Neural cell (in vitro differentiated cells): ENCODE measurements at regions not wholly inside any gene's neighbourhood (a gene's known extent, or its start where the extent isn't known, plus 50 kb on each side); places are given as distances from the start of the nearest gene placed in this dataset.

Experiments used
- H2AFZ ChIP-seq: fragments of 200-600, 300-800 bp; sonication (generic), shearing (Covaris generic); 2 replicates; pipeline ENCODE4 v1.6.0; 2014; ENCODE audit warnings: low read depth, mild to moderate bottlenecking, antibody characterized with exemption, low read length, moderate library complexity
- H3F3A ChIP-seq: fragments of 200-600 bp; shearing (Covaris generic); 2 replicates; pipeline ENCODE4 v1.6.1; 2016; ENCODE audit warnings: mild to moderate bottlenecking, moderate library complexity, mixed read lengths, antibody characterized with exemption, low read length; ENCODE audit not compliant: insufficient read depth, poor library complexity, severe bottlenecking
- H3K27ac ChIP-seq: fragments of 200-600, 300-800 bp; sonication (generic), shearing (Covaris generic); 2 replicates; pipeline ENCODE4 v1.5.1; 2014; ENCODE audit warnings: mild to moderate bottlenecking, low read length, moderate library complexity
- H3K27me3 ChIP-seq: fragments of 300-800, 200-600 bp; sonication (generic), shearing (Covaris generic); 2 replicates; pipeline ENCODE4 v1.6.0; 2014; ENCODE audit warnings: mild to moderate bottlenecking, low read depth, low read length, moderate library complexity; ENCODE audit not compliant: insufficient read depth
- H3K36me3 ChIP-seq: fragments of 300-800, 200-600 bp; sonication (generic), shearing (Covaris generic); 2 replicates; pipeline ENCODE4 v1.5.1; 2014; ENCODE audit warnings: mild to moderate bottlenecking, antibody characterized with exemption, low read length, moderate library complexity; ENCODE audit not compliant: insufficient read depth
- H3K4me2 ChIP-seq: fragments of 300-800, 200-600 bp; sonication (generic), shearing (Covaris generic); 2 replicates; pipeline ENCODE4 v1.6.0; 2014; ENCODE audit warnings: mild to moderate bottlenecking, low read length
- H3K4me3 ChIP-seq: fragments of 300-800, 200-600 bp; sonication (generic), shearing (Covaris generic); 2 replicates; pipeline ENCODE4 v1.5.1; 2014; ENCODE audit warnings: mild to moderate bottlenecking, low read length, moderate library complexity
- H3K79me2 ChIP-seq: fragments of 200-600 bp; shearing (Covaris generic); replicated peaks from 2 replicates; pipeline ENCODE4 v1.6.0; 2014; ENCODE audit warnings: mild to moderate bottlenecking, low read length, moderate library complexity; ENCODE audit not compliant: insufficient read depth
- H3K9ac ChIP-seq: fragments of 300-800, 200-600 bp; sonication (generic), shearing (Covaris generic); 2 replicates; pipeline ENCODE4 v1.6.1; 2016; ENCODE audit warnings: mild to moderate bottlenecking, low read length, mixed read lengths
- H3K9me2 ChIP-seq: fragments of 200-600 bp; shearing (Covaris generic); 2 replicates; pipeline ENCODE4 v1.6.1; 2016; ENCODE audit warnings: mild to moderate bottlenecking, low read length, mixed read lengths; ENCODE audit not compliant: insufficient read depth
- H3K9me3 ChIP-seq: fragments of 200-600, 300-800 bp; sonication (generic), shearing (Covaris generic); 2 replicates; pipeline ENCODE4 v1.6.1; 2016; ENCODE audit warnings: mild to moderate bottlenecking, mixed run types, low read length, moderate library complexity, mixed read lengths
- H4K20me1 ChIP-seq: fragments of 200-600 bp; shearing (Covaris generic); 2 replicates; pipeline ENCODE4 v1.6.1; 2016; ENCODE audit warnings: mild to moderate bottlenecking, mixed run types; ENCODE audit not compliant: insufficient read depth
- EP300 ChIP-seq: fragments of 450-650 bp; conservative IDR thresholded peaks from 2 replicates; pipeline ENCODE4 v1.6.1; 2014; ENCODE audit warnings: antibody characterized with exemption, mild to moderate bottlenecking, moderate library complexity; ENCODE audit not compliant: poor library complexity, severe bottlenecking
- EZH2 ChIP-seq: fragments of 200-600, 300-800 bp; shearing (Covaris generic), sonication (generic); IDR thresholded peaks from 2 replicates; pipeline ENCODE4 v1.6.1; 2014; ENCODE audit warnings: antibody characterized with exemption, low read length, borderline replicate concordance, mild to moderate bottlenecking; ENCODE audit not compliant: insufficient read depth, poor library complexity, severe bottlenecking
- MXI1 ChIP-seq: fragments of 450-650 bp; conservative IDR thresholded peaks from 2 replicates; pipeline ENCODE4 v1.6.1; 2014; ENCODE audit warnings: antibody characterized with exemption, mild to moderate bottlenecking; ENCODE audit not compliant: poor library complexity, severe bottlenecking
- POLR2AphosphoS5 ChIP-seq: IDR thresholded peaks from 2 replicates; pipeline ENCODE4 v1.6.1; 2012
- RAD21 ChIP-seq: fragments of 450-650 bp; conservative IDR thresholded peaks from 2 replicates; pipeline ENCODE4 v1.6.1; 2014; ENCODE audit warnings: antibody characterized with exemption, mild to moderate bottlenecking, moderate library complexity
- SMC3 ChIP-seq: fragments of 450-650 bp; conservative IDR thresholded peaks from 2 replicates; pipeline ENCODE4 v1.6.1; 2014; ENCODE audit warnings: antibody characterized with exemption, mild to moderate bottlenecking, moderate library complexity; ENCODE audit not compliant: poor library complexity
- TAF1 ChIP-seq: IDR thresholded peaks from 2 replicates; pipeline ENCODE4 v1.6.1; 2012; ENCODE audit warnings: low read depth
- TF ChIP-seq, protein P1 (sequence below): fragments of 450-650 bp; IDR thresholded peaks from 2 replicates; pipeline ENCODE4 v1.5.1; 2014; ENCODE audit warnings: antibody characterized with exemption, mild to moderate bottlenecking, moderate library complexity; ENCODE audit not compliant: poor library complexity, severe bottlenecking
- TF ChIP-seq, protein P2 (sequence below): IDR thresholded peaks from 2 replicates; pipeline ENCODE4 v1.6.1; 2012; ENCODE audit warnings: borderline replicate concordance

DNA sequence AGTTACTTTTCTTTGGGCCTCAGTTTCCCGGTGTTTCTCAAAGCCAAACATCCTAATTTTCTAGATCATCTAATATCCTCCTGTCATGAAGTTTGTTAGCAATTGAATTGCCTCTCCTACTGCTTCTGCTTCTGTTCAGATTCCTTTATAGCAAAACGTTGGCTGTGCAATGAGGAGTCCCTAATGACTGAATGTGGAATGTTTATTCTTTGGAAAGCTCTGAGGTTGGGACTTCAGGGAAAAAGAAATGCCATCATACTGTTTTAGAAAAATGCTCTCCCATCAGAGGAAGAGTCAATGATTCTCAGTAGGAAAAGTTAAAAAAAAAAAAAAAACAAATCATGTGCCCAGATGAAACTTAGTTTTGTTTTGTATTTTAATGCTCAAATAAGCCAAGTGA lies 268.7 kb upstream of the PAPPA start:
- Histone ChIP-seq H3K36me3 (no peaks in the 10 kb centered on the region), H2AFZ (no peak overlapping the region), H3K9me3 (no peaks in the 10 kb centered on the region), H3K9ac (no peak overlapping the region), H3F3A (no peaks in the 10 kb centered on the region), H3K4me2 (no peak overlapping the region), H3K79me2 (no peaks in the 10 kb centered on the region), H3K27me3 (no peaks in the 10 kb centered on the region), H3K9me2 (no peaks in the 10 kb centered on the region), H3K4me3 (no peak overlapping the region), H3K27ac (no peak overlapping the region), H4K20me1 (no peaks in the 10 kb centered on the region)
- no peak for TF ChIP-seq EP300
- no peak for TF ChIP-seq SMC3
- TF ChIP-seq, protein P1, sequence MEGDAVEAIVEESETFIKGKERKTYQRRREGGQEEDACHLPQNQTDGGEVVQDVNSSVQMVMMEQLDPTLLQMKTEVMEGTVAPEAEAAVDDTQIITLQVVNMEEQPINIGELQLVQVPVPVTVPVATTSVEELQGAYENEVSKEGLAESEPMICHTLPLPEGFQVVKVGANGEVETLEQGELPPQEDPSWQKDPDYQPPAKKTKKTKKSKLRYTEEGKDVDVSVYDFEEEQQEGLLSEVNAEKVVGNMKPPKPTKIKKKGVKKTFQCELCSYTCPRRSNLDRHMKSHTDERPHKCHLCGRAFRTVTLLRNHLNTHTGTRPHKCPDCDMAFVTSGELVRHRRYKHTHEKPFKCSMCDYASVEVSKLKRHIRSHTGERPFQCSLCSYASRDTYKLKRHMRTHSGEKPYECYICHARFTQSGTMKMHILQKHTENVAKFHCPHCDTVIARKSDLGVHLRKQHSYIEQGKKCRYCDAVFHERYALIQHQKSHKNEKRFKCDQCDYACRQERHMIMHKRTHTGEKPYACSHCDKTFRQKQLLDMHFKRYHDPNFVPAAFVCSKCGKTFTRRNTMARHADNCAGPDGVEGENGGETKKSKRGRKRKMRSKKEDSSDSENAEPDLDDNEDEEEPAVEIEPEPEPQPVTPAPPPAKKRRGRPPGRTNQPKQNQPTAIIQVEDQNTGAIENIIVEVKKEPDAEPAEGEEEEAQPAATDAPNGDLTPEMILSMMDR, result no peak
- TF ChIP-seq EZH2, result no peak
- no peak for TF ChIP-seq TAF1
- TF ChIP-seq MXI1, result no peak
- TF ChIP-seq, protein P2, sequence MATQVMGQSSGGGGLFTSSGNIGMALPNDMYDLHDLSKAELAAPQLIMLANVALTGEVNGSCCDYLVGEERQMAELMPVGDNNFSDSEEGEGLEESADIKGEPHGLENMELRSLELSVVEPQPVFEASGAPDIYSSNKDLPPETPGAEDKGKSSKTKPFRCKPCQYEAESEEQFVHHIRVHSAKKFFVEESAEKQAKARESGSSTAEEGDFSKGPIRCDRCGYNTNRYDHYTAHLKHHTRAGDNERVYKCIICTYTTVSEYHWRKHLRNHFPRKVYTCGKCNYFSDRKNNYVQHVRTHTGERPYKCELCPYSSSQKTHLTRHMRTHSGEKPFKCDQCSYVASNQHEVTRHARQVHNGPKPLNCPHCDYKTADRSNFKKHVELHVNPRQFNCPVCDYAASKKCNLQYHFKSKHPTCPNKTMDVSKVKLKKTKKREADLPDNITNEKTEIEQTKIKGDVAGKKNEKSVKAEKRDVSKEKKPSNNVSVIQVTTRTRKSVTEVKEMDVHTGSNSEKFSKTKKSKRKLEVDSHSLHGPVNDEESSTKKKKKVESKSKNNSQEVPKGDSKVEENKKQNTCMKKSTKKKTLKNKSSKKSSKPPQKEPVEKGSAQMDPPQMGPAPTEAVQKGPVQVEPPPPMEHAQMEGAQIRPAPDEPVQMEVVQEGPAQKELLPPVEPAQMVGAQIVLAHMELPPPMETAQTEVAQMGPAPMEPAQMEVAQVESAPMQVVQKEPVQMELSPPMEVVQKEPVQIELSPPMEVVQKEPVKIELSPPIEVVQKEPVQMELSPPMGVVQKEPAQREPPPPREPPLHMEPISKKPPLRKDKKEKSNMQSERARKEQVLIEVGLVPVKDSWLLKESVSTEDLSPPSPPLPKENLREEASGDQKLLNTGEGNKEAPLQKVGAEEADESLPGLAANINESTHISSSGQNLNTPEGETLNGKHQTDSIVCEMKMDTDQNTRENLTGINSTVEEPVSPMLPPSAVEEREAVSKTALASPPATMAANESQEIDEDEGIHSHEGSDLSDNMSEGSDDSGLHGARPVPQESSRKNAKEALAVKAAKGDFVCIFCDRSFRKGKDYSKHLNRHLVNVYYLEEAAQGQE, result no peak
- no peak for TF ChIP-seq RAD21
- TF ChIP-seq POLR2AphosphoS5, result no peak

DNA sequence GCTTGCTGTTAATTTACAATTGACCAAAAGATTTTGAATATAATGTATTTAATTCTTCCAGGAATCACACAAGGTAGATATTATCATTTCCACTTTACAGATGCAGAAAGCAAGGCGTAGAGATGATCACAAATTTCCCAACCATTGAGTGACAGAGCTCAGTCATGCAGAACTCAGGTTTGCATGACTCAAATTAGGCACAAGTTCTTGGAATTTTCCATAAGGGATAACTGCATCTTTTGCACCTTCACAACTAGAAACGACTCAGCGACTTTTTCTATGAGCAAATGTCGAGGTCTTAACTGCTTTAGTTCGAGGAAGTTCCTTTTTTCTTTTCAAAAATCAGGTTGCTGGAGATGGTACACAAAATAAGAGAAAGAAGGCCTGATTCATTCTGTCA lies 265.5 kb upstream of the PAPPA start:
- Histone ChIP-seq H2AFZ (no peak overlapping the region), H3K27me3 (no peaks in the 10 kb centered on the region), H3K9ac (no peak overlapping the region), H3K4me3 (no peak overlapping the region), H3K79me2 (no peaks in the 10 kb centered on the region), H4K20me1 (no peaks in the 10 kb centered on the region), H3K4me2 (no peak overlapping the region), H3F3A (no peaks in the 10 kb centered on the region), H3K36me3 (no peaks in the 10 kb centered on the region), H3K9me3 (no peaks in the 10 kb centered on the region), H3K27ac (no peak overlapping the region), H3K9me2 (no peaks in the 10 kb centered on the region)
- TF ChIP-seq POLR2AphosphoS5, result no peak
- peak; percentile 71 for TF ChIP-seq EP300

DNA sequence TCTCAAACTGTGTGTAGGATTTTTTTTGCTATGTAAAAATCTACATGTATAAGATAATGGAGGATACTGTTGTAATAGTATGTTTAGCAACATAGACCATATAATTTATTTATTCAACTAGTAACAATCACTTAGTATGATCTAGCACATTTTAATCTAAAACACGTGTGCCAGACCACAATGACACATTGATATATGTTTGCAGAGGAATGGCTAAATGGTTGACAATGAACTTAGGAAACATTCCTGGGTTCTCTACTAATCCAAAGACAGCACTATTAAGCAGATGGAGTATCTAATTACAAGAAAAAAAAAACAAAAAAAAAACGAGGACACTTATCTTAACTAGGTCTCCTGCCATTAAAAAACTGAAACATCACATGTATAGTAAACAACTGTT lies 261.7 kb upstream of the PAPPA start:
- Histone ChIP-seq H3F3A (no peaks in the 10 kb centered on the region), H3K27ac (no peak overlapping the region), H3K9me2 (no peaks in the 10 kb centered on the region), H3K79me2 (no peaks in the 10 kb centered on the region), H2AFZ (no peak overlapping the region), H3K27me3 (no peaks in the 10 kb centered on the region), H3K9ac (no peak overlapping the region), H3K9me3 (no peaks in the 10 kb centered on the region), H4K20me1 (no peaks in the 10 kb centered on the region), H3K4me2 (no peak overlapping the region), H3K4me3 (no peak overlapping the region), H3K36me3 (no peaks in the 10 kb centered on the region)
- TF ChIP-seq, protein P2, result no peak
- TF ChIP-seq RAD21 (no peak), EP300 (no peak), SMC3 (no peak), TAF1 (no peak), POLR2AphosphoS5 (no peak), EZH2 (no peak), MXI1 (no peak)
- TF ChIP-seq, protein P1, result no peak
